Fibroblast of skin of back (primary cell): ENCODE measurements at regions not wholly inside any gene's neighbourhood (a gene's known extent, or its start where the extent isn't known, plus 50 kb on each side); places are given as distances from the start of the nearest gene placed in this dataset.
A peak's percentile ranks its signal among the peaks of the same experiment; 100 is the strongest.

Experiments used
- DNase-seq: peaks from one replicate; pipeline ENCODE4 v3.0.0-alpha.2; 2013

DNA sequence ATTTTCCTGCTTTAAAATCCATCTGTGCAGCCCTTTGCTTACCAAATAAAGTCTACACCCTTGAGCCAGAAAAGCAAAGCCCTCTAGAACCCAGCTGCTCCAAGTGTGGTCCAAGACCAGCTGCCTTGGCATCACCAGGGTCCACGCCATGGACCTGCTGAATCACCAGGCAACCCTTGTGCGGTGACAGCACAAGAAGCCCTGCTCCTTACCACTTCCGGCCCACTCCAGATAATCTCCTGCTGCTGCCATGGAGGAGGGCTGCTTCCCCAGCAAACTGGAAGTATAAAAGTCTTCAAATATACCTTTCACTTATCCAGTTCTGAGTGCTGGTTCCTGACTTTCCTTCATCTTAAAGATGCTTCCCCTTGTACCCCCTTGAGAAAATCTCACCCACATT is 106.0 kb upstream of the PKDCC start:
- DNase-seq = no peak

DNA sequence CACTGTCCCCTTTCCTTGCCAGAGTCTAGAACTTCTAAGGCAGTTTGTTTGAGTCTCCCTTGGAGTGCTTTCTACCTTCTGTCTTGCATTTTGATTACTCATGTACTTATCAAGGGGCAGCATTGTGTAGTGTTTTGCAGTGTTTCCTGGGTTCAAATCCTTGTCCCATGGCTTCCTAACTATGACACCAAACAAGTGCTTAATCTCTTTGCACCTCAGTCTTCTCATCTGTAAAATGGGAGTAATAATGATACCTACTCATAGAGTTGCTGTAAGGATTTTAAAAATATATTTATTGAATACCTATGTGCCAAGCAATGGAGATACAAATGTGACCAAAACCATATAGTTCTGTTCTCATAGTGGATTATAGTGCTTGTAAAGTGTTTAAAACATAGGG is 105.5 kb upstream of the PKDCC start:
- DNase-seq = no peak

DNA sequence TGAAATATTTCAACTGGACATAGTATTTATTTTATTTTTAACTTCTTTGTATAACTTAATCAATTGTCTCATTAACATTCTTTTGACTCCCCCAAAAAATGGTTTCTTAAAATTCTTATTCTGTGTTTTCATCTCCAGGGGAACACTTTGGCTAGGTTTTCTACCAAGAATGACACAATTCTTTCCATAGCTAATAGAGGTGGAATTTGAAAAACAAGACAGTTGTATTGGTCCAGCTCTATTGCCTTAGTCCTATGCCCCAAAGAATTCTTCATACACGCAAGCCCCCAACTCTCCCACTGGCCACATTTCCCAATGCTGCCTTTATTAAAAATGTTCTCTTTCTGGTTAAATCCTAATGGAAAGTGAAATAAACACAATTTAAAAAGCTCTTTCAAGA is 104.7 kb upstream of the PKDCC start:
- DNase-seq = no peak

DNA sequence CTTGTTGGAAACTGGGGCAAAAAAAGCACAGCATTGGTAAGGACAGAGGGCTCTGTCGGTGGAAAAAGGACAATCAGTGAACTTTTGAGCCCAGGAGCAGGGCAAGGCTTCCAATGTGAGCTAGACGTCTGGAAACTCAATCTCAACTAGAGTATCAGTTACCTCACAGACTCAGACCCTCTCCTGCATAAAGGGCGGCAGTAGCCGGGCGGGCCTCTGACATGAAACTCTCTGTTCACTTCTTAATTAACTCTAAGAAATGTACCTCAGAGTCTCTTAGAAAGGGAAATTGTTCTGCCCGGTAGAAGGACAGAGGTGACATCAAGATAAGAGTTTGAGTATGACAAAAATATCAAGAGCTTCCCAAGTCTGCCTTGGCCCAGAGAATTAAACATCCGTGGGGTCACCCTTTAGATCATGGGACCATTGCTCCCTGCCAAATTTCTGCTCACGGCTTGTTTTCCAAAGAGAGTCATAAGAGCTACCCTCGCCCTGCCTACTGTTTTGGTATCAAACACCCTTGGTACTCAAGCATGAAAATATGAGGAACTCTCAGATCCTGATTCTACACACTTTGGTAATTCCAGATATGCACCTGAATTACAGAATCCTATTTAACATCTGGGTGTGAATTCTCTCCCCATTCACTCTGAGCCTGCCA is 103.5 kb upstream of the PKDCC start:
- no peak for DNase-seq

DNA sequence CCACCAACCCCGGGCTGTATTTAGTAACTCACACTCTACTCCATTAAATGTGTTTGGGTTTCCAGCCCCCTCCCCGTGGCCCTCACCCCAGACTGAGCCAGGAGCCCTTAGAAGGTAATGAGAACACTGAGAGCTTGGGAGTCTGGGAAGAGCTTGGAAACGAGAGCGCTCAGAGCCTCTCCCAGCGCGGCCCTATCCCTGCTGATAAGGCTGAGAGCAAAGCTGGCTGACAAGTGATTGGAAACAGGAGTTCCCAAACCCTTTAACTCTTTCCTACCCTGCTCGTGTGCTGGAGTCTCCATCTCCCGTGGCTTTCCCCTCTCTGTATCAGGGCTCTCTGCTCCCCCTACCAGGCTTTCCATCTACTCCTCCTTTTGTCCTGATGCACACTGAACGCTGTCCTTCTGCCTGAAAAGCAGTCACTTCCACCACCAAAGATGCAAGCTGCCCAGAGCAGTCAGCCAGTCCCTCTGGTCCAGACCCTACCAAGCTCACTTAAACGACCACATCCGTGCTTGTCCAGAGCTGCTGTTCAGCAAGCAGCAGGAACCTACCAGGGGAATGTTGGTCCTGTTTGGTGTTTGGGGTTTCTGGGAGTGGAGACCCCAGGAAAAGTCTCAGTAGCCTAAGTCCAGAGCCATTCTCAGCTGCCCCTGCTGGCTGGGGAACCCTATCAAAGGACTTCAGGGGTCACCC is 100.0 kb upstream of the PKDCC start:
- no peak for DNase-seq

DNA sequence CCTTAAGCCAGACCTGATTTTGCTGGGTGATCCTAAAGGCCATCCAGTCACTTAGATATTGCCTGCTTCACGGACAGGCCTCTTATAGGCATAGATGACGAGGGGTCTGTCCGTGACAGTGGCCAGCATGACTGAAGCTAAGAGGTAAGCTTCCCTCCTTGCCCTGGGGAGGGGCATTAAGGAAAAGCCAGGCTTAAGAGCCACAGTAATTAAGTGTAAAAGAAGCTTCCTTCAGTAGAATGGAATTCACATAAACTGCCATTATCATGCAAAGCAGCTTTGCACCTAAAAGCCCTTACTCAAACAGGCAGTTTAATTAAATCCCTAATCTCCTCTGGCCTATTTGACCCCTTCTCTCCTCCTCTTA is 99.4 kb upstream of the PKDCC start:
- no peak for DNase-seq

DNA sequence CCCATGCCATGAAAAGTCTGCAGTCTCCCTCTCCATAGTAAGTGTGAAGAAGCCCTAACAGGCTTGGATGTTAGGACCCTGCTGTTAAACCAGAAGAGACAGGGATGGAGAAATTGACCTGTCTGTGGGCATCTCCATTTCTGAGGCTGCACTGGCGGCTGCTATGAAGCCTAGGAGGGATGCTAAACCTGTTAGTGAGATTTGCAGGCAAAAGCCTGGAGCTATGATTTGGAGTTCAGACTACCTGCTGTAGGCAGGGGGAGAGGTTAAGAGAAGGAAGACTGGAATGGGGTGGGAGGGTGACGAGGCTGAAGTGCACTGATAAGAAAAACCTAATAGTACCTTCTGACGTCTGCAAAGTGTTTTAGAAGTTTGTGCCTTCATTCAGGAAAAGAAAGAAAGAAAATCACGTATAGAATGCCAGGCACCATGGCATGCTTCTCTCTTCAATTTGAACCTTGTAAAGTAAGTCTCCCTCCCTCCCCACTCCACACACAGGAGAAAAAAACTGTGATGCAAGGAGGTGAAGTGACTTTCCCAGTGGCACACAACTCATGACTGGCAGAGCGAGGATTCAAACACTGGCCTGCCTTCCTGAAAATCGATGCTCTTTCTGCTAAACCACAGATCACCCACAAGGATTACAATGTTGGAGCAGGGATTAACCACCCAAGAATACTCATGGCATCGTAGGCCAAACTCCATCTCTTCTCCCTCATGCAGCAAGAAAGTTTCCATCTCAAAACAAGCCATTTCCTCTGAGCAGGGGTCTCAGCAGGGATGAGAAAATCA is 98.5 kb upstream of the PKDCC start:
- no peak for DNase-seq

DNA sequence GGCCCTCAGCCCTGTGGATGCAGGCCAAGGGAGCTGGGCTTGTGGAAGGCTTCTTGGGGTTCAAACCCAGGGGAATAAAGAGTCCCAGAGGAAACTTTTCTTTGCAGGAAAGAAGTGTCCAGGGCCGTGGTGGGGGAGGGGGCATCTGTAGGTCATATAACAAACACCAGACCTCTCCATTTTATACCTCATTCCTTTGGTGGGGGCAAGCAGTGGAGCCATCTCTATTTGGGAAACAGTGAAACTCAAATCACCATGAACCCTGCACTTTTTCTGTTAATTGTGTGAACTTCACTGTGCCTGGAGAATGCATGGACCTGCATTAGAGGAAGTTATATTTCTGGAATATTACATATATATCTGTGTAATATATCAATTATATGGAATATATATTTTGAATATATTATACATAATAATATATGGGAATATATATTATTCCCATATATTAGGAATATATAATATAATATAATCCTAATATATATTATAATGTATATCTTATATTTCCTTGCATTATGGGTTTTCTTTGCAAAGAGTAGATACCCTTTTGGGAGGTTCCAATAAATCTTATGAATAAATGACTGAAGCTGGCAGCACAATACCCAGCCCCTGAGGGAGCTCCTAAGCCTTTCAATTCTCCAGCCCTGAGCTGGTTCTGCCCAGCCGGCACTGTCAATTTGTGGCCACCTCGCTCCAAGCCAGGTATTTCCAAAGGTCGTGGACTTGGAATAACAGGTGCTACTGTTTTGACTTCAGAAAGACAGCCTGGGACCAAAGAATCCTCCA is 97.7 kb upstream of the PKDCC start:
- DNase-seq = no peak

DNA sequence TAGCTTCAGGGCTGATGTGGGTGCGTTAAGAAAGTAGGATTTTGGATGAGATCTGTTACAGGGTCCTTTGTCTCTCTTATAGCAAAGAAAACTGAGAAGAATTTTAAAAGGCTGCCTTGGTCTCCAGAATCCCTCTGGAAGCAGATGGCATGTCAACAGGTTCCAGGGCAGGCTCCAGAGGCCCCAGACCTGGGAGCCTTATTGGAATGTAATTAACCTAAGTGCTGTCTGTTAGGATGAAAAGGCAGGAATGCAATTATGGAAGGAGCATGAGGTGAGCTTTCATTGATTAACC is 97.2 kb upstream of the PKDCC start:
- no peak for DNase-seq

DNA sequence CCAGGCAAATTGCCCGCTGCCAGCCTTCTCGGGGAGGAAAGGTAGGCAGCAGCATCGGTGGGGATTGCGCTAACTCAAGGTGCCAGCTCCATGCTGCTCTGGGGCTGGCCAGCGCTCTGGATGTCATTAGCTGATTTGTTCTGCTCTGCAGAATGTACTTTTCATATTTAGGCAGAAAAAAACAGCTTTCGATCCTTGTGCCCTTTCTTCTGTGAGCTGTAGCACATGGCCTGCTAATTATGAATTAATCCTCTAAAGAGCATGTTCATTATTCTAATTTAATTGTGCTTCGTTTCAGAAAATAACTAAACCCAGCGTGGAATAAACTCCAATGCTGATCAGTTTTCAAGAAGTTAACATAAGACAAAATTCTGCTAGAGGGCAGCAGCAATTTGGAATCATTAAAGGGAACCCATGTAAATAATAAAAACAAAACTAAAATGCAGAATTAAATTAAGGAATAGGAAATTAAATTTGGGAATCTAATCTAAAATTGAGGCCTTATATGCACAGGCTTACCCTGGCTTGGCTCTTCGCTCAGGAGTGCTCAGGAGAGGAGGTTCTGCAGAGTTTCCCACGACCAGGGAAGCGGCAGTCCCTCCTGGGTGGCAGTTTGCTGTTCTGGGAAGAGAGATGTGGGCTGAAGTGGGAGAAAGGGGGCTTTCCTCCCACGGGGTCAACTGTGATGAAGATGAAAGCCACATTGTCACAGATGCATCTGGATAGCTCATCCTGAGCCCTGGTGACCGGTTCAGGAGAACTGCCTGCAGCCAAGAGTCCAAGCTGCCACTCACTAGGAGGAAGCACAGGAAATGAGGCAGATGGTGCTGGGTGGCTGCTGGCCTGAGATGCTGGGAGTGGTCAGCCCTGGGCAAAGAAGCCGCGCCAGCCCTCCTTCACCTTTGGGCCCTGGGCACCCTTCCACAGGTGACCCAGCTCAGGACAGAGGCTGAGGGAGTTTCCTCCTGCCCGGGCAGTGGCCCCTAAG is 93.2 kb upstream of the PKDCC start:
- no peak for DNase-seq

DNA sequence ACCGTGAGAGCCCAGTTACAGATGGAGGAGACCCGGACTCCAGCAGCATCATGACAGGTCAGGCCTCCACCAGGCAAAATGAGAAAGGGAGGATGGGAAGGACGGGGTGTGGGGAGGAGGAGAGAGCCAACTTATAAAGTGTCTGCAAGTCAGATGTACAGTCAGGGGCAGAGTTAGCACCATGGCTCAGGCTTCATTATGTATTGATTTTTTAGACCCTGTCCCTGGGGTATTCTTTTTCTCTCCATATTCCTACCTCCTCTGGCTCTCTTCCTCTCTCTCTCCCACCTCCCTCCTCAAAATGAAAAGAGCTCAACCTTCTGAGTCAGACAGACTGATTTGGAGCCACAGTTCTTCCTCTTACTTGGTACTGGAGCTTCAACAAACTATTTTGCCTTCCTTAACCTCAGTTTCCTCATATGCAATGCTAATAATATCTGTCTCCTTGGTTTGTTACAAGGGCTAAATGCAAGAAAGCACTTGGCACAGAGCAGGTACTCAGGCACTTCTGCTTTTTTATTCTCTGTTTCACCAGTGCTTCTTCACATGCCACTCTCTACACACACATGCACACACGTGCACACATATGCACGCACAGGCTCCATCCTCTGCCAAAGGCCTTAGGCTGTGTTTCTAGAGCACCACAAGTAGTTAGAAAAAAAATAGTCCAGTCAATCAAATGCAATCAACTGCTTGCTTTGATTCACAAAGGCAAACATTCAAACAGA is 92.3 kb upstream of the PKDCC start:
- no peak for DNase-seq

DNA sequence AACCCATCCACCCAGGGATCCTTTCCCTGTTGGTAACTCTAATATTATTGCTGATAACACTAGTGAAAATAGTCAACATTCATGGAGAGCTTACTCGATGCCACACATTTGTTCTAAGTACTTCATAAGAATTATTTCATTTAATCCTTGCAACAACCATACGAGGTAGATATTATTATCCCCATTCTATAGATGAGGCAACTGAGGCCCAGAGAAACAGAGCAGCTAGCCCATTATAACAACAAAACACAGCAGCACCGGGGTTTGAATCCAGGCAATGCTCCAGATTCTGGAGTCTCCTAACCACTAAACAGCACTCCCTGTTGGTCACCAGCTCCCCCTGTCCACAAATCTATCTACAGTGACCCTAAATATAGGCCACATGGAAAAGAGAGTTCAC is 90.4 kb upstream of the PKDCC start:
- DNase-seq = no peak

DNA sequence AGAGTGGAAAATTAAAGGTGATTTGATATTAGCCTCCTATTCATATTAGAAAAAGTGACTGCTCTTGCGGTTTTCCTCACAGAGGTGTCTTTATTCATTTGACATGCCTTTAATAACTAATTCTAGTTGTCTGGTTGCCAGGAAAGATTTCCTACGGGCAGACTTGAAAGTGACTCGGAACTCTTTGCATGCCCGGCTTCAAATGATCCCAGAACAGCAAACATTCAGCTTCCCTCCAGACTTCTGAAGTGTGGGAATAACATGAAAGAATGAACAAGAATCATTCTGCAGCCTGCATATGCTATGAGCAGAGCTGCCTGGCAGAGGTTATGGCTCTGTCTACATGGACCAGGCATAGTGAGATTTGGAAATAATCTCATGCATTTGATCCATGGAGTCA is 89.6 kb upstream of the PKDCC start:
- no peak for DNase-seq

DNA sequence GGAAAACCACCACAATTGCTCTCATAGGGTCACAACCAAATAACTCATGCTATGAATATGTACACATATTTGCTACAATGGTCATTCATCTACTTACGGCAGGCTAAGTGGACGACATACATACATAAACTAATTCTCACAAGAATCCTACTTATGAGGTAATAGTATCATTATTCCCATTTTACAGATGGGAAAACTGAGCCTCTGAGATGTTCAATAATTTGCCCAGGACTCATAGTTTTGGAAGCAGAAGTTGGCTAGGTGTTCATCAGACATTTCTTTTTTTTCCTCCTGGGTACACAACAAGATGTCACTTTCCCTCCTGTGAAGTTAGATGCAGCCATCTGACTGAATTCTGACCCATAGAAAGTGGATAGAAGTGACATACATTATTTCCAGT is 89.0 kb upstream of the PKDCC start:
- DNase-seq = no peak

DNA sequence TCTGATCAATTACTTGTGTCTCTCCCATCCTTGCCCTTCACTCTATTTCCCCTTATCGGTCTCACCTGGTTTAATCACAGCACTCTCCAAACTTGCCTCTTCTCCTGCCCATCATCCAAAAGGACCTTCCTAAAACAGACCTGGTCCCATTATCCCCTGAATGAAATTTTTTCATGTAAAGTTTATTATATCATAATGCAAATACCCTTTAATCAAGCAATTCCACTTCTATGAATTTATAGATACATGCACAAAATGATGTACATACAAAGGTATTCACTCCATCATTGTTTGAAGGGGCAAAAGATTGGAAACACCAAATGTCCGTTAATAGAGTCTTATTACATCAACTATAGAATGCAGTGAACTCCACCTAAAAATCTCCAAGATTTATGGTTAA is 88.1 kb upstream of the PKDCC start:
- no peak for DNase-seq

DNA sequence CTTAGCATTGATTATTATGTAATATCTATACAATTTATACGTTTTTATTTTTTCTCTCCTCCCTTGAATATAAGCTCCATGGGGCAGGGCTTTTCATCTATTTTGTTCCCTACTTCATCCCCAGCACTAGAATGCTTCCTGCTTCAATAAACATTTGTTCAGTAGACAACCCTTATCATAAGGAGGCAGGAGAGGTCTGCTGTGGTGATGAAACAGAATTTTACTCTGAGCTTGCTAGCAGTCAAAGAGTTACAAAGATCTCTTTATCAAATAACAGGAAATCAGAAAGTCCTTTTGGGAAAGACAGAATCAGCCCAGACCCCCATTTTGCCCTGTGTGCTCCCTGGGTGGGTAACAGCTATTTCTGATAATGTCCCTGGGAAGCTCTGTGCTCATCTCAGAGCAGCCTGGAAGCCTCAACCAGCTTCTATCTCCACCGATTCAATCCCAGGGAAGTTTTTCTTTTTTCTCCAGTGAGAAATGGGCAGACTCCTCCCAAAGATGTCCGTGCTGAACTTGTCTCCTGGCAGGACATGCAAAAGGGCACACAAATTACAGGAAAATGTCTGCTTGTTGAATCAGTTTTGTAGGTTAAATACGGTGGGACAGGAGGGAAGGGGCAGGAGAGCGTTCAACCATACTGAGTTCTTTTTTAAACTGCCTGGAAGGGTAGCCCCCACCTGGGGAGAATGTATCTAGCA is 84.7 kb upstream of the PKDCC start:
- no peak for DNase-seq

DNA sequence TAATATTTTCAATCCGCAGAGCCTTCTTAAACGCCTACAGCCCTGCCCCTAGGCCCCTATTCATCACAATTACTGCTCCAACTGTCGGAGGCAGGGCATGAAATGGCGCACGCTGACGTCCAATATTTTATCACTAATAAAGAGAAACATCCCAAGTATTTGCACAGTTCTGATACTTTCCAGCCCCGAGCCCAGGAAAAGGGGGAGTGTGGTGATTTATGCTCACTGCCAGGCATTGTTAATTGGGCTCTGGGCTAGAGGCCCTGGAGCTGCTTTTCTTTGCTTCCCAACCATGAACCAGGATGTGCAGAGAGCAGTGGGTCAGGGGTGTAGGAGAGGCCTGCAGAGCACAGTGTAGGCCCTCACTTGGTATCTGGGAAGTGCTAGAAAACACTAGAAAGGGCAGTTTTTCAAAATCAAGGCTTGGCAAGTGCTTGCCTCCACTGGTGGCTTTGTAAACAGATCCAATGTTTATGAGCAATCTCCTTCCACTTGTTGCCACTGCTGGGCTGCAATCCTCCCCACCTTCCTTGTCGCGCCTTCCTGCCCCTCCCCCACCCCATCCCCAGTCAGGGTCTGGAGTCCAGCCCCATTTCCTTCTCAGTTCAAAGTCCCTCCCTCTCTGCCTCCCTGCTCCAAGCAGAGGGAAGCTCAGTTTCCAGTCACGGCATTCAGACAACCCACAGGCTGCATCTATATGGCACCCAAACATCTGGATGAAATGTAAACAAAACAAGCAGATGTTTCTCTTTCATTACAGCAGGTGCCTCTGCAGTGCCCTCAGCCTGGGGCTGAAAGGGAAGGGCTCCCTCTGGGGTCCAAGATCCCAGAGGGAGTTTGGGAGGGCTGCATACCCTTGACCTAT is 83.9 kb upstream of the PKDCC start:
- peak; percentile 27 for DNase-seq

DNA sequence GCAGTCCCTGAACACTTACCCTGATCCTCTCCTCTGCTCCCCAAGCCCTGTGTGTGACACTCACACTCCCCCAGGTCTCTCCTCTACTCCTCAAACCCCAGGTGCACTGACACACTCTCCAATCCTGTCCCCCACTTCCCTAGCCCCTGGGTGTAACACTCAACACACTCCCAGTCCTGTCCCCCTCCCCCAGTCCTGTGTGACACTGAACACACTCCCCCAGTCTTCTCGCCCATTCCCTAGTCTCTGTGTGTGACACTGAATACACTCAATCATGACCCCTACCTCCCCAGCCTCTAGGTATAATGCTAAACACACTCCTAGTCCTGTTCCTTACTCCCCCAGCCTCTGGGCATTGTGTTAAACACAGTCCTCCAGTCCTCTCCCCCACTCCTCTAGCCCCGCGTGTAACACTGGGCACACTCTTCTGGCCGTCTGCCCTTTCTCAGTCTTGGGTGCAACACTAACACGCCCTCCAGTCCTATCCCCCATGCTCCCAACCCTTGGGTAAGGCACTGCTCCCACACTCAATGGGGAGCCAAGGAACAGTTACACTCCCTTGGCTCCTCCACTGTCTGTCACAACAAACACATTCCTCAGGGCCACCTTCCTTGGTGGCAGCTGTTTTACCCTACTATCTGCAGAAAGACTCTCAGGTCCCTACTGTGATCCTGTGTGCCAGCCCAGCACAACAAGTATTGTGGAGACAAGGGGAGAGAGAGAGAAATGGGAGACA is 82.5 kb upstream of the PKDCC start:
- no peak for DNase-seq

DNA sequence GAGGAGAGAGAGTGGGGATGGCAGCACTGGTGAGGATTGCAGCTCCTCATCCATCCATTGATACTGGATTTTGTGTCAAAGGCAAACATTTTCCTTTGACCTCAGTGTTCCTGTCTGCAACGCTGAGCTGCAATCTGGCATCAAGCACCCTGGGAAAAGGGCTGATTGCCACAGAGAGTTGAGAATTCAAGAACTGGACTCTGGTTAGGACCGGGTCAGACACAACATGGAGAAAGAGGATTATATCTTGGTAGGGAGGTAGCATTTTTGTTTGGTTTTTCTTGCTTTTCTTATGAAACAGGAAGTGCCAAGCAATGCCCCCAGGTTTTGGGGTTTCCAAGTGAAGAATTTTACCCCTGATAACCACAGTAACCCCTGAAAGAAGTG is 81.9 kb upstream of the PKDCC start:
- peak; percentile 26 for DNase-seq
